K562 (cell line): ENCODE measurements at regions not wholly inside any gene's neighbourhood (a gene's known extent, or its start where the extent isn't known, plus 50 kb on each side); places are given as distances from the start of the nearest gene placed in this dataset.

ENCODE experiments used
- ATAC-seq: fragments of 200-7000 bp; cut with Tn5 transposase; 3 replicates; pipeline ENCODE4 v1.9.1; 2020; ENCODE audit warnings: moderate library complexity
- BruUV-seq: library from RNA; stranded (reverse); fragments of 400-500 nt; replicated peaks from 2 replicates; lab custom pipeline; 2021; lab: Mats Ljungman, UMichigan
- CTCF ChIA-PET: fragments of 300-600 bp; formaldehyde crosslinking; extraction: SDS; loops from one replicate; lab custom pipeline; 2021; ENCODE audit warnings: low intra/inter-chr PET ratio; lab: Yijun Ruan, JAX
- POLR2A ChIA-PET: fragments of 300-600, 350-650 bp; sonication (Branson Sonifier 250); formaldehyde crosslinking; extraction: SDS; loops from one replicate; lab custom pipeline; 2021; ENCODE audit warnings: antibody characterized with exemption, inconsistent platforms; lab: Yijun Ruan, JAX
- DNase-seq, 4 experiments: peaks; one replicate each; pipeline versions ENCODE4 v3.0.0 to v3.0.0-alpha.2; 2011 to 2018; ENCODE audit warnings: low spot score in 3 of 4, mixed read lengths in 3 of 4; ENCODE audit errors: extremely low read depth in 1 of 4
- FAIRE-seq: peaks from 2 replicates; lab custom pipeline; 2011; peaks lifted over from hg19 to GRCh38; lab: Jason Lieb, UNC
- H2AFZ ChIP-seq: 2 replicates; pipeline ENCODE4 v1.6.0; 2011; ENCODE audit warnings: low read depth, low read length, control low read depth, inconsistent platforms
- H3K27ac ChIP-seq: fragments of 200-600 bp; 3 replicates; pipeline ENCODE4 v1.8.0; 2011; ENCODE audit warnings: low read depth, mild to moderate bottlenecking, control low read depth, inconsistent platforms, low read length, moderate library complexity, mixed read lengths; ENCODE audit errors: extremely low read depth
- H3K27me3 ChIP-seq, 2 experiments: fragments of 300-600 bp in 1 of 2; 2 replicates in 1 of 2; 3 replicates in 1 of 2; pipeline versions ENCODE4 v1.6.0 to v1.8.0; 2011; ENCODE audit warnings: inconsistent platforms in 2 of 2, low read length in 2 of 2, mild to moderate bottlenecking in 1 of 2, mixed read lengths in 1 of 2, moderate library complexity in 1 of 2; ENCODE audit not compliant: control insufficient read depth in 2 of 2, insufficient read depth in 2 of 2
- H3K36me3 ChIP-seq: fragments of 300-600 bp; 3 replicates; pipeline ENCODE4 v1.8.0; 2011; ENCODE audit warnings: mild to moderate bottlenecking, low read length, inconsistent platforms; ENCODE audit not compliant: control insufficient read depth, insufficient read depth
- H3K4me1 ChIP-seq, 2 experiments: fragments of 200-600 bp in 1 of 2; replicated peaks in 1 of 2; 2 replicates in 1 of 2; 3 replicates in 1 of 2; pipeline versions ENCODE4 v1.5.1 to v1.8.0; 2011; ENCODE audit warnings: inconsistent platforms in 2 of 2, low read length in 2 of 2, mild to moderate bottlenecking in 1 of 2, mixed read lengths in 1 of 2, moderate library complexity in 1 of 2; ENCODE audit not compliant: control insufficient read depth in 2 of 2, insufficient read depth in 2 of 2
- H3K4me2 ChIP-seq: 2 replicates; pipeline ENCODE4 v1.6.1; 2011; ENCODE audit warnings: low read length, control low read depth, inconsistent platforms, mixed read lengths; ENCODE audit not compliant: insufficient read depth
- H3K4me3 ChIP-seq: fragments of 200-600 bp; sonication (generic), shearing (Covaris generic); 2 replicates; pipeline ENCODE4 v1.5.1; 2016; ENCODE audit warnings: control low read depth, inconsistent platforms
- H3K79me2 ChIP-seq: fragments of 200-600 bp; 3 replicates; pipeline ENCODE4 v1.8.0; 2011; ENCODE audit warnings: low read length, inconsistent platforms; ENCODE audit not compliant: control insufficient read depth, insufficient read depth
- H3K9ac ChIP-seq, 2 experiments: 2 replicates each; pipeline versions ENCODE4 v1.6.0 to v1.6.1; 2011; ENCODE audit warnings: low read depth in 2 of 2, low read length in 2 of 2, control low read depth in 1 of 2, inconsistent platforms in 1 of 2, mild to moderate bottlenecking in 1 of 2, mixed read lengths in 1 of 2; ENCODE audit not compliant: insufficient read depth in 1 of 2
- H3K9me1 ChIP-seq: one replicate; pipeline ENCODE4 v1.6.0; 2011; ENCODE audit warnings: inconsistent platforms, mild to moderate bottlenecking, low read length, moderate library complexity; ENCODE audit not compliant: control insufficient read depth, insufficient read depth
- H3K9me3 ChIP-seq: replicated peaks from 2 replicates; pipeline ENCODE4 v1.5.1; 2011; ENCODE audit warnings: low read depth, low read length, inconsistent platforms; ENCODE audit not compliant: control insufficient read depth, insufficient read depth
- H4K20me1 ChIP-seq: replicated peaks from 2 replicates; pipeline ENCODE4 v1.6.1; 2011; ENCODE audit warnings: low read length, inconsistent platforms, mixed read lengths; ENCODE audit not compliant: control insufficient read depth, insufficient read depth
- FOXK1 ChIP-seq: sonication (generic); formaldehyde crosslinking; IDR thresholded peaks from 2 replicates; pipeline ENCODE4 v1.8.0; 2022; ENCODE audit warnings: missing genetic modification reagents, mild to moderate bottlenecking, borderline replicate concordance
- HMG20A ChIP-seq: fragments of 450-650 bp; formaldehyde crosslinking; conservative IDR thresholded peaks from 2 replicates; pipeline ENCODE4 v1.4.0; 2020; ENCODE audit warnings: mild to moderate bottlenecking, mixed read lengths
- RAD21 ChIP-seq, 2 experiments: fragments of 250-450 bp in 1 of 2; fragments of 450-650 bp in 1 of 2; sonication (Bioruptor Pico) in 1 of 2; formaldehyde crosslinking in 1 of 2; IDR thresholded peaks in 1 of 2; conservative IDR thresholded peaks in 1 of 2; 2 replicates each; pipeline versions ENCODE4 v1.4.0 to v1.8.0; 2020 to 2022; ENCODE audit warnings: mild to moderate bottlenecking in 2 of 2, moderate library complexity in 1 of 2
- VEZF1 ChIP-seq: fragments of 200-800 bp; sonication (Bioruptor generic); IDR thresholded peaks from 2 replicates; pipeline ENCODE4 v1.6.1; 2017; ENCODE audit warnings: missing genetic modification characterization, missing compliant biosample characterization
- ZBTB49 ChIP-seq: sonication (generic); formaldehyde crosslinking; IDR thresholded peaks from 2 replicates; pipeline ENCODE4 v1.8.0; 2022; ENCODE audit warnings: missing genetic modification reagents, mild to moderate bottlenecking, borderline replicate concordance
- WGBS: fragments of 100-300 bp; shearing (Covaris generic); methylation state at CpG from one replicate; pipeline ENCODE4 v1.1.6; 2016; ENCODE audit warnings: low coverage, mixed read lengths; ENCODE audit not compliant: insufficient coverage; ENCODE audit errors: missing lambda C conversion rate; 5-methylcytosine and 5-hydroxymethylcytosine counted together
- in situ Hi-C: fragments of 300-500 bp; cut with MboI; formaldehyde crosslinking; loops from 4 replicates; pipeline ENCODE4 v1.15.0; 2018; ENCODE audit warnings: inconsistent platforms, mixed read lengths
- intact Hi-C: fragments of 100-400 bp; cut with micrococcal nuclease; formaldehyde crosslinking; loops from 2 replicates; pipeline ENCODE4 v1.14.2; 2022

GRCh38 chr3:188052169-188053035 lies 101.6 kb upstream of the LPP start:
- Histone ChIP-seq H3K4me2 (no peak overlapping the region), H3K9me3 (no peaks in the 10 kb centered on the region), H3K4me1 (no peaks in the 10 kb centered on the region), H3K4me3 (no peak overlapping the region), H3K9me1 (no peaks in the 10 kb centered on the region), H4K20me1 (no peaks in the 10 kb centered on the region)
- POLR2A ChIA-PET: interaction anchor here (0.6 kb wide), 1 partner anchor 333 kb away, joined by 3 read pairs; no protein-coding TSS in a partner anchor
- no TSS peak for BruUV-seq
- 1% methylated on average over 15 of the region's 17 CpGs for WGBS
- intact Hi-C loops: no loop called here
- TF ChIP-seq FOXK1 (no peak), ZBTB49 (CRISPR knock-in tag) (no peak), HMG20A (CRISPR knock-in tag) (no peak), RAD21 (CRISPR knock-in tag; conservative IDR thresholded peaks at IDR 0.05 in 1 of 2, IDR thresholded peaks at IDR 0.05 in 1 of 2) (0 out of 4 replicates have a peak, but pooled peaks of 1 of the 2 experiments have one; percentile 12), VEZF1 (peak; percentile 66; the same call in 1 of the 2 replicates)
- TF ChIP-seq, all 486 proteins: peak for 2
- Histone ChIP-seq H2AFZ (no peak overlapping the region), H3K27me3 (peaks cover 0 to 6% of the 10 kb centered on the region in 2 experiments; a peak in 2 of 5 replicates), H3K36me3 (no peaks in the 10 kb centered on the region), H3K27ac (no peak overlapping the region), H3K9ac (peak overlapping the region in 1 of 2 experiments; percentile 28; a peak in 1 of 4 replicates), H3K79me2 (no peaks in the 10 kb centered on the region)
- ATAC-seq: peak; percentile 73
- CTCF ChIA-PET: no interaction called here
- in situ Hi-C loops: no loop called here
- no peak for FAIRE-seq
- peak in 1 of 4 experiments; percentile 6 for DNase-seq
